Mammary epithelial cell (primary cell): ENCODE measurements at regions not wholly inside any gene's neighbourhood (a gene's known extent, or its start where the extent isn't known, plus 50 kb on each side); places are given as distances from the start of the nearest gene placed in this dataset.

Experiments used
- CTCF ChIP-seq, 2 donors: IDR thresholded peaks in 1 of 2; conservative IDR thresholded peaks in 1 of 2; 2 replicates each; pipeline ENCODE4 v1.5.1; 2011 to 2012; ENCODE audit warnings: inconsistent platforms in 2 of 2, low read length in 2 of 2, mild to moderate bottlenecking in 2 of 2, control low read depth in 1 of 2, low read depth in 1 of 2; ENCODE audit not compliant: insufficient read depth in 1 of 2; ENCODE audit errors: extremely low read depth in 1 of 2
- EZH2 ChIP-seq: IDR thresholded peaks from 2 replicates; pipeline ENCODE4 v1.6.1; 2012; ENCODE audit warnings: low read length, inconsistent platforms, borderline replicate concordance

GRCh38 chrX:25717122-25717521, 421.0 kb upstream of the MAGEB18 start:
- TF ChIP-seq CTCF (conservative IDR thresholded peaks at IDR 0.05 in 1 of 2, IDR thresholded peaks at IDR 0.05 in 1 of 2; ENCODE audit: extremely low read depth in 1 of 2, insufficient read depth in 1 of 2, low read depth in 1 of 2, low read length in 2 of 2) = no peak
- no peak for TF ChIP-seq EZH2
